Naive thymus-derived CD4-positive, alpha-beta T cell (primary cell): ENCODE measurements at regions not wholly inside any gene's neighbourhood (a gene's known extent, or its start where the extent isn't known, plus 50 kb on each side); places are given as distances from the start of the nearest gene placed in this dataset.

ENCODE experiments used
- ATAC-seq: fragments of 150-1000 bp; cut with Tn5 transposase; 2 replicates; pipeline ENCODE4 v1.10.0; 2021; ENCODE audit warnings: mild to moderate bottlenecking, moderate library complexity
- CTCF ChIA-PET: fragments of 350-600 bp; sonication (Branson Sonifier 250); formaldehyde crosslinking; loops from one replicate; lab custom pipeline; 2021; ENCODE audit warnings: antibody characterized with exemption; lab: Charles Lee
- POLR2A ChIA-PET: fragments of 350-600 bp; sonication (Branson Sonifier 250); formaldehyde crosslinking; loops from one replicate; lab custom pipeline; 2021; ENCODE audit warnings: antibody characterized with exemption, inconsistent platforms; lab: Charles Lee
- DNase-seq, 9 donors: peaks; one replicate each; pipeline versions ENCODE4 v3.0.0 to v3.0.0-alpha.2; 2020 to 2022; ENCODE audit warnings: mixed read lengths in 1 of 9
- H3K27ac ChIP-seq: one replicate; pipeline ENCODE4 v1.7.0; 2013; ENCODE audit warnings: mild to moderate bottlenecking, low read depth, low read length, moderate library complexity
- H3K27me3 ChIP-seq, 2 donors: one replicate each; pipeline ENCODE4 v1.7.0; 2013; ENCODE audit warnings: low read length in 2 of 2, mild to moderate bottlenecking in 2 of 2, moderate library complexity in 2 of 2; ENCODE audit not compliant: control insufficient read depth in 2 of 2, insufficient read depth in 2 of 2
- H3K36me3 ChIP-seq, 3 experiments: 1 replicate in 2 of 3; 2 replicates in 1 of 3; pipeline ENCODE4 v1.7.0; 2013; ENCODE audit warnings: low read length in 3 of 3, mild to moderate bottlenecking in 3 of 3, moderate library complexity in 1 of 3; ENCODE audit not compliant: insufficient read depth in 3 of 3, control insufficient read depth in 2 of 3
- H3K4me1 ChIP-seq, 2 donors: one replicate each; pipeline ENCODE4 v1.7.0; 2013; ENCODE audit warnings: low read length in 2 of 2, mild to moderate bottlenecking in 2 of 2, moderate library complexity in 1 of 2; ENCODE audit not compliant: control insufficient read depth in 2 of 2, insufficient read depth in 2 of 2
- H3K4me3 ChIP-seq: 2 replicates; pipeline ENCODE4 v1.7.0; 2013; ENCODE audit warnings: mild to moderate bottlenecking, low read length
- H3K9me3 ChIP-seq, 3 experiments: 1 replicate in 2 of 3; 2 replicates in 1 of 3; pipeline ENCODE4 v1.7.0; 2013; ENCODE audit warnings: low read length in 3 of 3; ENCODE audit not compliant: control insufficient read depth in 2 of 3
- H3K27ac Mint-ChIP-seq, 9 donors: one replicate each; pipeline ENCODE4 v1.8.0; 2020 to 2022; ENCODE audit warnings: mixed read lengths in 9 of 9, mild to moderate bottlenecking in 8 of 9, moderate library complexity in 5 of 9, inconsistent platforms in 2 of 9
- H3K27me3 Mint-ChIP-seq, 5 donors: one replicate each; pipeline ENCODE4 v1.8.0; 2021 to 2022; ENCODE audit warnings: mixed read lengths in 5 of 5, mild to moderate bottlenecking in 1 of 5
- H3K36me3 Mint-ChIP-seq, 5 donors: one replicate each; pipeline ENCODE4 v1.8.0; 2020 to 2022; ENCODE audit warnings: mixed read lengths in 5 of 5, mild to moderate bottlenecking in 3 of 5, inconsistent platforms in 1 of 5
- H3K4me1 Mint-ChIP-seq, 7 donors: one replicate each; pipeline ENCODE4 v1.8.0; 2020 to 2022; ENCODE audit warnings: mixed read lengths in 7 of 7, mild to moderate bottlenecking in 3 of 7, inconsistent platforms in 1 of 7
- H3K4me3 Mint-ChIP-seq, 10 donors: one replicate each; pipeline ENCODE4 v1.8.0; 2020 to 2022; ENCODE audit warnings: mild to moderate bottlenecking in 10 of 10, mixed read lengths in 10 of 10, moderate library complexity in 6 of 10, inconsistent platforms in 2 of 10
- H3K9me3 Mint-ChIP-seq, 11 donors: one replicate each; pipeline ENCODE4 v1.8.0; 2020 to 2022; ENCODE audit warnings: mixed read lengths in 11 of 11, mild to moderate bottlenecking in 4 of 11, inconsistent platforms in 1 of 11, moderate library complexity in 1 of 11
- intact Hi-C, 2 donors: fragments of 100-400 bp; cut with micrococcal nuclease; formaldehyde crosslinking; loops; one replicate each; pipeline ENCODE4 v1.15.1; 2023

DNA sequence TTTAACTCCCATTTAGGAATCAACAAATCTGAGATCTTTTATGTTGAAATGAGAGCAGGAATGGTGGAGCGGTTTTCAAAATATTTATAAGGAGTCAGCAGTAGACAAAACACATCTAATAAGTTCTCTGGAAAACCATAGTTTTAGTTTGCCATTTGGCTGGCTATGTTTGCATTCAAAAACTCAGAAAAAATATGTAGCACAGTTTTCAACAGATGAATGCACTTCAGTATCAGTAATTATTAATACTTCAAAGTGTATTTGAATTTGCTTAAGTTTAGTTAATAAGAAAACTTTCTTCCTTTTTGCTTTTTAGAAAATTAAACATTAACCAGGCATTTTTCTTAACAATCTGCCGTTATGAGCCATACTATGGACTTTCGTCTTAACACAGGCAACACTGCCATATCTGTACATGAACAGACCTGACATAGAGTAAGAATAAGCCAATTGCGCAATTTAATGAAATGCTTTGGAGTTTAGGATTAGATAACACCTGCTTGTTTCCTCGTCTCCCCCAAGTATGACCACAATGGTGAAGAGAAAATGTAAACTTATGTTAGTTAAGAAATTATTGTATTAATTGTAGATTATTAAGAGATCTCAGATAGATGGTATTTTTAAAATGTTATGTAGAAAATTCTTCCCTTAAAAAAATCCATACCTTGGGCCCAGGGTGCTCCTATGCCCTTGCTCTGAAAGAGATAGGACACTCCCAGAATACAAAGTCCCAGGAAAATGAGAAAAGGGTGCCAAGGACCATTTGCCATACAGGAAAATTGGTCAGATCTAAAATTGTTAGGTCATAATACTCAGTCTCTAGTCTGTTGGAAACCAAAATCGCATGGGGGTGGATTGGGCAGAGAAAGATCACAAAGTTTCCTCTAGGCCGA is 552.3 kb upstream of the ARGLU1 start:
- no peaks in the 10 kb centered on the region for H3K36me3 ChIP-seq
- no peaks in the 10 kb centered on the region for H3K27me3 ChIP-seq
- ChIA-PET CTCF (no interaction called here), POLR2A (no interaction called here)
- H3K9me3 ChIP-seq: no peaks in the 10 kb centered on the region
- H3K27me3 Mint-ChIP-seq: peaks cover 0 to 10% (median 8%) of the 10 kb centered on the region in 5 donors
- H3K4me3 ChIP-seq: no peak overlapping the region
- no peaks in the 10 kb centered on the region for H3K4me1 ChIP-seq
- no peaks in the 10 kb centered on the region for H3K4me1 Mint-ChIP-seq
- DNase-seq: no peak
- H3K4me3 Mint-ChIP-seq: no peak overlapping the region
- peaks cover 0 to 13% (median 0%) of the 10 kb centered on the region in 11 donors for H3K9me3 Mint-ChIP-seq
- H3K36me3 Mint-ChIP-seq: no peaks in the 10 kb centered on the region
- no peak overlapping the region for H3K27ac ChIP-seq
- no peak for ATAC-seq
- intact Hi-C loops: no loop called here
- no peak overlapping the region for H3K27ac Mint-ChIP-seq

DNA sequence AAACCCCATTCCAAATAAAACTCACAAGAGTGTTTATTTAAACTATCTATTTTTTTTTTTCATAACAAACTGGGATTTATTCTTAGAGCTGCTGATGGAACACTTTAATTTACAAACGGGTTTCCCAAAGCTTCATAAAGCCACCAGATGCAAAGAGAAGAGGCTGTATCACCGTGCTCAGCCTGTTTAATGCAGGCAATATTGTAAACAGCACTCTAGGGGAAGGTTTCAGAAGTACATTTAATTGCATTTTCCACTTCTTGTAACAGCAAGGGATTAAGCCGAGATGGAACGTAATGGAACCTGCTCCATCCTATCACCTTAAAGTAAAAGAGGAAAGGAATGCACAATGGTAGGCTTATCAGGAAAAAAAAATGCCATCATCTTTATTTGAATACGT is 550.6 kb upstream of the ARGLU1 start:
- ATAC-seq: no peak
- no peaks in the 10 kb centered on the region for H3K9me3 ChIP-seq
- ChIA-PET POLR2A (no interaction called here), CTCF (no interaction called here)
- peaks cover 0 to 10% (median 8%) of the 10 kb centered on the region in 5 donors for H3K27me3 Mint-ChIP-seq
- no peaks in the 10 kb centered on the region for H3K4me1 ChIP-seq
- intact Hi-C loops: no loop called here
- no peak overlapping the region for H3K4me3 ChIP-seq
- no peaks in the 10 kb centered on the region for H3K4me1 Mint-ChIP-seq
- no peaks in the 10 kb centered on the region for H3K27me3 ChIP-seq
- no peaks in the 10 kb centered on the region for H3K36me3 ChIP-seq
- H3K27ac ChIP-seq: no peak overlapping the region
- peaks cover 0 to 16% (median 0%) of the 10 kb centered on the region in 11 donors for H3K9me3 Mint-ChIP-seq
- no peak for DNase-seq
- H3K27ac Mint-ChIP-seq: no peak overlapping the region
- no peak overlapping the region for H3K4me3 Mint-ChIP-seq
- H3K36me3 Mint-ChIP-seq: no peaks in the 10 kb centered on the region

DNA sequence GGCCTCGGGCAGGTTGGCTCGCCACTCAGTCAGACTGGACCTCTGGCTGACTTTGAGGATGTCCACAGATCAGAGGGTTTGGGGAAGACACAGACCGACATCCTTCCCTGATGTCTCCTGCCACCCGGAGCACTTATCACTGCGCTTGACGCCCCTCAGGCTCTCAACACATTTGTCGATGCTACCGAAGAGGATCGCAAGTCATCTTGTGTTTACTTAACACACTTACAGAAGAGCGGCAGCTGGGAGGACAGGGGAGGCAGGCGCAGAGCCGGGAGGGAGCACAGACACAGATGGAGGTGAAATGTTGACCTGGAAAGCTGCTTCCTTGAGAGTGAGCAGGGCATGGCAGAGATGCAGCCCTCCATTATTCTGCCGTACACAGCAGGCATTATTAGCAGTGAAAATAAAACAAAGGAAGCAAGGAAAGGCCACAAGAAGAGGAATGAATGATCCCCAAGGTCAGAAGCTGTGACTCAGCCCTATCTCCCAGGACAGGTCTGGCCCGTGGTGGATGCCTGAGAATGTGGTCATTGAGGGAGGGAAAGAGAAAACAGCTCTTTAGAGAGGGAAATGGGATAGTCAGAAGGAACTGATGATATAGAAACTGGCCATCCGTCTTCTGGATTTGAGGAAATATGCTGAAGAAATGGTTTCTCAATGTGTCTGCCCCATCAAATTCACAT is 549.5 kb upstream of the ARGLU1 start:
- no peaks in the 10 kb centered on the region for H3K9me3 ChIP-seq
- H3K4me1 ChIP-seq: no peaks in the 10 kb centered on the region
- no peak overlapping the region for H3K4me3 ChIP-seq
- ChIA-PET POLR2A (no interaction called here), CTCF (no interaction called here)
- ATAC-seq: no peak
- no peak overlapping the region for H3K27ac Mint-ChIP-seq
- H3K36me3 ChIP-seq: no peaks in the 10 kb centered on the region
- H3K4me1 Mint-ChIP-seq: no peaks in the 10 kb centered on the region
- peaks cover 0 to 10% (median 8%) of the 10 kb centered on the region in 5 donors for H3K27me3 Mint-ChIP-seq
- H3K36me3 Mint-ChIP-seq: no peaks in the 10 kb centered on the region
- H3K27me3 ChIP-seq: no peaks in the 10 kb centered on the region
- intact Hi-C loops: no loop called here
- no peak for DNase-seq
- H3K27ac ChIP-seq: no peak overlapping the region
- H3K4me3 Mint-ChIP-seq: no peak overlapping the region
- H3K9me3 Mint-ChIP-seq: peaks cover 0 to 16% (median 0%) of the 10 kb centered on the region in 11 donors

DNA sequence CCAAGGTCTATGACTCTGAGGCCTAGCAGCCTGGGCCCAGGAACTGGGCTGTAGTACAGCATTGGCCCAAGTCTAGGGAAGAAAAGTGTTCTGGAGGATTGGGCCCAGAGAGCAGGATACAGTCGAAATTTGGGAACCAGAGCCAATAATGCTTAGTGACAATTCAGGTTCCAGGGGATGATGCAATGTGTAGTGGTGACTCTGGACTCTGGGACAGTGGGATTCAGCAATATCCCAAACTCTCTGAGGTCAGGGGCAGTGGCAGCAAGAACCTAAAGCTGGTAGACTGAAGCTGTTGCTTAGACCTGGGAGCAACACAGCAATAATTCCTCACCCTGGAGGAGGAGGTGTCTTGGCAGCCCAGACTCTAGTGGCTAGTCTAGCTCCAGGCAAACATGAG is 545.5 kb upstream of the ARGLU1 start:
- no peak overlapping the region for H3K4me3 Mint-ChIP-seq
- H3K27ac Mint-ChIP-seq: no peak overlapping the region
- Histone ChIP-seq H3K4me1 (no peaks in the 10 kb centered on the region), H3K4me3 (no peak overlapping the region), H3K9me3 (no peaks in the 10 kb centered on the region), H3K27me3 (no peaks in the 10 kb centered on the region), H3K27ac (no peak overlapping the region), H3K36me3 (no peaks in the 10 kb centered on the region)
- DNase-seq (no peak), ATAC-seq (no peak)
- H3K27me3 Mint-ChIP-seq: peaks cover 0 to 10% (median 8%) of the 10 kb centered on the region in 5 donors
- H3K36me3 Mint-ChIP-seq: peaks cover 0 to 3% (median 0%) of the 10 kb centered on the region in 5 donors
- H3K9me3 Mint-ChIP-seq: peaks cover 0 to 38% (median 3%) of the 10 kb centered on the region in 11 donors
- intact Hi-C loops: no loop called here
- ChIA-PET POLR2A (no interaction called here), CTCF (no interaction called here)
- no peaks in the 10 kb centered on the region for H3K4me1 Mint-ChIP-seq

DNA sequence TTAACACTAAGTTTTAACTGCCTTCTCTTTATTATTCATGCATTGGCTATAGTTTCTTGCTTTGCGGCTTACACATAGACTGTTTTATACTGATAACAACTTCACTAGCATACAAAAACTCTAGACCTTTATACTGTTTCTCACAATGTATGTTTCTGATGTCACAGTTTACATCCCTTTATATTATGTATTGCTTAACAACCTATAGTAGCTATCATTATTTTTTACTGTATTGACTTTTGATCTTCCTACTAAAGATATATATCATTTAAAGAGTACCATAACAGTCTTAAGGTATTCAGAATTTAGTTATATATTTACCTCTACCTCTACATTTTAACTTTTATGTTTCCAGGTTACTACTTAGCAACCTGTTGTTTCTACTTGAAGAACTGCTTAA is 543.3 kb upstream of the ARGLU1 start:
- Mint-ChIP-seq H3K4me3 (no peak overlapping the region), H3K4me1 (no peaks in the 10 kb centered on the region), H3K9me3 (peaks cover 0 to 37% (median 5%) of the 10 kb centered on the region in 11 donors), H3K27me3 (peaks cover 0 to under 1% (median 0%) of the 10 kb centered on the region in 5 donors), H3K27ac (no peak overlapping the region), H3K36me3 (peaks cover 0 to 3% (median 0%) of the 10 kb centered on the region in 5 donors)
- intact Hi-C loops: no loop called here
- no peaks in the 10 kb centered on the region for H3K27me3 ChIP-seq
- H3K9me3 ChIP-seq: no peaks in the 10 kb centered on the region
- ATAC-seq (no peak), DNase-seq (no peak)
- ChIA-PET CTCF (no interaction called here), POLR2A (no interaction called here)
- no peaks in the 10 kb centered on the region for H3K4me1 ChIP-seq
- no peak overlapping the region for H3K27ac ChIP-seq
- H3K4me3 ChIP-seq: no peak overlapping the region
- H3K36me3 ChIP-seq: no peaks in the 10 kb centered on the region

DNA sequence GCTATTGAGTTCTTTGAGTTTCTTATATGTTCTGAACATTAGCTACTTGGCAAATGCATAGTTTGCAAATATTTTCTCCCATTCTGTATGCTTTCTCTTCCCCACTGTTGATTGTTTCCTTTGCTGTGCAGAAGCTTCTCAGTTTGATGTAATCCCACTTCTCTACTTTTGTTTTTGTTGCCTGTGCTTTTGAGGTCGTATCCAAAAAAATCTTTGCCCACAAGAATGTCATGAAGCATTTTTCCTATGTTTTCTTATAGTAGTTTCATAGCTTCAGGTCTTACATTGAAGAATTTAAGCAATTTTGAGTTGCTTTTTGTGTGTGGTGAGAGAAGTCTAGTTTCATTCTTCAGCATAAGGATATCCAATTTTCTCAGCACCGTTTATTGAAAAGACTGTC is 536.7 kb upstream of the ARGLU1 start:
- no peak overlapping the region for H3K27ac ChIP-seq

More for the DNA sequence above, 536.7 kb upstream of the ARGLU1 start:
- Histone ChIP-seq H3K9me3 (no peaks in the 10 kb centered on the region), H3K4me3 (no peak overlapping the region), H3K4me1 (no peaks in the 10 kb centered on the region), H3K36me3 (no peaks in the 10 kb centered on the region), H3K27me3 (no peaks in the 10 kb centered on the region)
- Mint-ChIP-seq H3K27me3 (no peaks in the 10 kb centered on the region), H3K36me3 (peaks cover 0 to 3% (median 0%) of the 10 kb centered on the region in 5 donors), H3K9me3 (peaks cover 0 to 17% (median 2%) of the 10 kb centered on the region in 11 donors), H3K4me1 (no peaks in the 10 kb centered on the region), H3K27ac (no peak overlapping the region), H3K4me3 (no peak overlapping the region)
- POLR2A ChIA-PET: no interaction called here
- CTCF ChIA-PET: no interaction called here
- intact Hi-C loops: no loop called here
- DNase-seq (no peak), ATAC-seq (no peak)
